Stimulated activated CD8-positive, alpha-beta memory T cell treated with anti-CD3 and anti-CD28 coated beads, Interleukin-4, amount 100 ng/mL, for 4 hours (primary cell): ENCODE measurements at regions not wholly inside any gene's neighbourhood (a gene's known extent, or its start where the extent isn't known, plus 50 kb on each side); places are given as distances from the start of the nearest gene placed in this dataset.

Source experiments
- DNase-seq, 2 donors: peaks; one replicate each; pipeline ENCODE4 v3.0.0-alpha.2; 2020; ENCODE audit warnings: low read depth in 2 of 2, low spot score in 1 of 2

DNA sequence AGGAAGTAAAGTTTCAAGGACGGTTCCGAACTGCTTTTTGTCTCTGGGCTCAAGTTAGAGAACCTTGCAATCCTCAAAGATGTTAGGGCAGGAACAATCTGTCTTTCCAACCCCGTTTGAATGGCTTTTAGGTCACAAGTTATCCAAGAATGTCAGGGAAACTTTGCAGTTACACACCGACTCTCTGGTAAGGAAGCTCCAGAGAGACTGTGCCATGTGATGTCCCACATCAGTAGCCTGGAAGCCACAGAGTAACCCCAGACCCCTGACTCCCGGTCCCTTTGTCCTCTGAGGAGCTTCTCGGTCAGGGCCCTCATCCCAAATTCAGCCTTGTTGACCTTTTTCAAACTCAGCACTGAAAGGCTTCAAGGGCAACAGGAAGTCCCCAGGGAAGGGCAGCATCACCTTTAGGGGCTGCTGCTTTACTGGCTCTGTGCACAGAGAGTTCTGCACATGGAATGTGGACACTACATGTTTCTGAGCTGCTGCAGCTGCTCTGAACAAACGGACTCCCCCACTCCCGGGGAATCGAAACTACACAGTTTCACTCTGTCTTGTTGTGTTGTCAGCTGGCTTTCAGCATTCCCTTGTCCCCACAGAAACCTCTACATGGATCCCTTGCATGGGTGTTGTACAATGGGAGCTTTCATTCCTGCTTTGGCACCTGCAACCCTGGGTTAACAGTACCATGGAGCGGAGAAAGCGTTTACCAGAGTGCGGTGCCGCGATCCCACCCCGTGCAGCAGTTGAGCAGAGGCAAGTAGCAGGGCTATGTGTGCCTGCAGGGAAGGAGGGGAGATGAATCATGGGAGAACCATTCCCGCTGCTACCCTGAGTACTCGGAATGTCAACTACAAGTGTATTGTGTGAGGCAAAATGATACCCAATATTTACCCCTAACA is 408.2 kb upstream of the THBS1 start:
- no peak for DNase-seq

DNA sequence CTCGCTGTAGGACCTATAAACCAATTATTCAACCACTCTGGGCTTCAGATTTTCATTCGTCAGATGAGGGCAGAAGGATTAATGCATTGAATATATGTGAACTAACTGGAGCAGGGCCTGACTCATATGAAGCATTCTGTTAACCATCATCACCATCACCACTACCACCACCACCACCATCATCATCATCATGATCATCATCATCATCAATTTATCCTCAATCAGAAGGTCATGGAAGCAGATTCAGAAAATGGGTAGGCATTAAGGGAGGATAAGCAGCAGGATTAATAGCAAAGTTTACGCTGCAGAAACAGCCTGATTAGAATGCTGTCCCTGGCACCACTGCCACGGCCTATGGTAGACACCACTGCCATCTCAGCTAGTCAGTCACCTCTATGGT is 407.5 kb upstream of the THBS1 start:
- no peak for DNase-seq

GRCh38 chr15:39174332-39174731 is 406.5 kb upstream of the THBS1 start:
- DNase-seq = no peak

GRCh38 chr15:39176030-39176429 is 404.8 kb upstream of the THBS1 start:
- no peak for DNase-seq

GRCh38 chr15:39177561-39177960 is 403.3 kb upstream of the THBS1 start:
- DNase-seq = no peak

DNA sequence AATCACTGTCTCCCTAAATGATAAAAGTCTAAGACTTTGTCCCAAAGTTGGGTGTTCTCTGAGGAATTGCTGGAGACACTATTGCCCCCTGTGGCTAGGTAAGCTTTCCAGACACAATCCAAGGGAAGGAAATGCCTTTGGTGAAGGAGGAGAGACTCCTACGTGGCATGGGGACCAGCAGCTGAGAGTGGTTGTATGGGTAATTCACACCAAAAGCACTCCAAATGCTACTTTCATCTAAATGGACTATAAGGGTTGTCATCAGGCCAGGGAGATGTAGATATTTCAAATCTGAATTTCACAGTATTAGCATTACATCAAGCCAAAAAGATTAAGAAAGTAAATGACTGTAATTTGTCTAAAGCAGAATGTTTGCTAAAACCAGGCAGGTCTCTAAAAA is 400.8 kb upstream of the THBS1 start:
- no peak for DNase-seq

DNA sequence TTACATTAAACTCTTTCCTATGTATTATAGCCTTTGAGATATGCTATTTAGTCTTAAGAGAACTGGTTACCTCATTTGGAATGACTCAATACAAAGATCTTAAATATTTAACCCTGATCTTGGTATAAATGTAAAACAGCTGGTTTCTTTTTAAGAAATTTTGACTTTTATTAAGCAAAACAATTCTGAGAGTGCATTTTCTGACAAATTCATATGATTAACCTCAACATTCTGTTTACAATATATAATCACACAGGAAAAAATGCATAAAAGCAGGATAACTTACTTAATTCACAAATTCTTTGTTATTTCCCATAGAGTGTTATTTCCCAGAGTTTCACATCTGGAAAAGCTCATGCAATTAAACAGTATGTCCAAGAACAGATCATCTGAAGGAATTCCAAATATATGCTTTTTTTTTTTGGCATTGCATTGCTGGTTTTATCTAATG is 400.4 kb upstream of the THBS1 start:
- DNase-seq = no peak

GRCh38 chr15:39181056-39181747 is 399.7 kb upstream of the THBS1 start:
- DNase-seq = no peak

- no peak for DNase-seq
These were observed 398.9 kb upstream of the THBS1 start for GRCh38 chr15:39181940-39182339.

- DNase-seq = no peak
These were observed 397.6 kb upstream of the THBS1 start for GRCh38 chr15:39183164-39183881.

- DNase-seq = no peak
These were observed 396.0 kb upstream of the THBS1 start for GRCh38 chr15:39184701-39185390.

GRCh38 chr15:39188314-39188713 is 392.6 kb upstream of the THBS1 start:
- no peak for DNase-seq

- DNase-seq = no peak
These were observed 391.9 kb upstream of the THBS1 start for GRCh38 chr15:39188930-39189329.

GRCh38 chr15:39191871-39192291 is 389.0 kb upstream of the THBS1 start:
- no peak for DNase-seq

DNA sequence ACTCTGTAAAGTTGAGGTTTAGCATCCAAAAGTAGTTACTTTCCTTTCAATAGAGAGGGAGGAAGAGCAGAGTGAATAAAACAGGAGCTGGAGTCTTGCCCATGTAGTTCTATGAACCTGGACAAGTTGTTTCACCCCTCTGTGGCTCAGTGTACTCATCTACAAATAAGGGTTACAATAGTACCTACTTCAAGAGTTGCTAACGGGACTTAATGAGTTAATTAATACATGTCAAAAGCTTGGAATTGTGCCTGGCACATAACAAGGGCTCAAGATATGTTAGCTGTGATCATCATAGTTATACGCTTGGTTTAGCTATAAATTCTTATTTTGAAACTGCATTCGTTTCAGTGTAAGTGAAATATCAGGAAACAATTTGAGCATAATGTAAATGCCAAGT is 388.5 kb upstream of the THBS1 start:
- no peak for DNase-seq

DNA sequence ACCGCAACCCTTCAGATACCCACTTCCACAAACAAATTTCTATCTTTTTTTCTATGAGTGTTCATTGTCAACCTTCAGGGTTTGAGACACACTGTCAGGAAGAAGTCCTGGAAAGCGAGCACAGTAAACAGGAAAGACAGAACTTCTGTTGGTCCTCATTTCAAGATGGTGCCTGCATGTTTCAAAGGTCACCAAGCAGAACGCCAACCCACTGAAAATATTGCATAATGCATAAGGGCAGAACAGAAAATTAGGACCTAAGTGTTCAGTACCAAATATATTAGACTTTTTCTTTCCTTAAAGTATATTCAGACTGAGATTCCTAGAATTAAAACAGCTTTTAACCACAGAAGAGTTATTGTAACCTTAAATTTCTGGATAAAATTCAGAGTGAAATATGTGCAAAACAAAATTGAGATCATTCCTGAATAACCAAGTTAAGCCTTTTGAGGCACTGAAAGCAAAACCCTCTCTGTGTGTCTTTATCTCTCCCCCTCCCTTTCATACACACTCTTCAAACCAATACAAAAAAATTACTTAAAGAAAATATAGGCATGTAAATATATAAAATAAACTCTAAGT is 387.8 kb upstream of the THBS1 start:
- DNase-seq = no peak

DNA sequence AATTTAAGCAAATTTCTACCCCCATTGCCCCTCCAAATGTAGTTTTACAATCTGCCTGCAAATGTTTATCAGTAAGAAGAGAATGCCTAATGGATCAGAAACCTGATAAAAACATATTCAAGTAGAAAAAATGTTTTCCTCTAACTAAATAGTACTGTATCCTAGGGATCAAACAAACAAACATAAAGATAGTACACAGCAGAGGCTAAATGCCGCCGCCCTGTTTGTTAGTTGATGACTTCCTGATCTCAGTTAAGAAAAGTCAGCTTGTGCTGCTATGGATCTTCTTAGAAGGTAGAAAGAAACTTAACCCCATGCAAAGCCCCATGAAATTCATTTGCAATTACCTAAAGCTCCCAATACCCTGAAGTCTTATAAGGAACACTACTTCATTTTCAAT is 387.3 kb upstream of the THBS1 start:
- DNase-seq = no peak

DNA sequence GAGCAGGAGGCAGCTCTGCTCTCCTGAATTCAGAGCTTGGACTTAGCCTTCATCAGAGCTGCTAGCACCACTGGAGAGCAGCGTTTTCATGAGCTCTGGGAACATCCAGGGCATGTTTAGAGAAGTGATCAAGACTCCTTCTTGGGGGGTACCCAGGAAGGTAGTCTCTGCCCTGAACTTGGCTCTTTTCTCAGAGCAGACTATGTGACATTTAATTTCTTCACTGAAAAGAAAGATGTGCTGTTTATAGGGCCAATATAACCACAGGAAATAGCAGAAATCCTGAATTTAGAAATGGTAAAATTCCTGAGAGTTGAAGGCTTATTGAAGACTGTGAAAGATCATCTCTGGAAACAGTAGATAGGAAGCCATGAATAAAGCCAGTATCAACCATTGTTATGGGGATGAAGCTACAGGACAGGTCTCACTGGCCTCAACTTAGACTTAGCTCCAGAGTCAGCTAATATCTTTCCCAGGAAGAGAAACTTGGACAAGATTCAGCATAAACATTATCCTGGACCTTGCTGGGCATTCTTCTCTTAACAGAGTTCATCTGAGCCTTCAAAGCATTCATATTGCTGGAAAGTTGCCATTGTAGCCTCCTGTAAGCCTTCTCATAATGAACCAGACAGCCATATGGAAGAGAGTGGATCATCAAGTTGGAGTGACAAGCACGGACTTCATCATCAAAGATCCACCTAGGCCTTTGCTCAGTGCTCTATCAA is 386.6 kb upstream of the THBS1 start:
- DNase-seq = no peak

GRCh38 chr15:39195961-39196486 is 384.9 kb upstream of the THBS1 start:
- no peak for DNase-seq
